ENCODE measurements at regions not wholly inside any gene's neighbourhood (a gene's known extent, or its start where the extent isn't known, plus 50 kb on each side); places are given as distances from the start of the nearest gene placed in this dataset.

DNA sequence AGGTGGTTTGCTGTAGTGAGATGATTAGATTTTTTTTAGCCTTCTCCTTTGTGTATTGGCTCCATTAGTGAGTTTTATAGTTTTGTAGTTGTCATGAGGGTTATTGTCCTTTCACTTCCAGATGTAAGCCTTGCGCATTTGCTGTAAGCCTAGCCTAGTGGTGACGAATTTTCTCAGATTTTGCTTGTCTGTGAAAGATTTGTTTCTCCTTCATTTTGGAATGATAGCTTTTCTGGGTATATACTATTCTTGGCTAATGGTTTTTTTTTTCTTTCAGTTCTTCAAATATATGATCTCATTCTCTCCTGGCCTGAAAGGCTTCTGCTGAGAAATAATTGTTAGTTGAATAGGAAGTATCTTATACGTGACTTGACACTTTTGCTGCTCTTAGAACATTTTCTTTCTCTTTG, 166.5 kb upstream of the THRB start:
- TF ChIP-seq, protein P1, sequence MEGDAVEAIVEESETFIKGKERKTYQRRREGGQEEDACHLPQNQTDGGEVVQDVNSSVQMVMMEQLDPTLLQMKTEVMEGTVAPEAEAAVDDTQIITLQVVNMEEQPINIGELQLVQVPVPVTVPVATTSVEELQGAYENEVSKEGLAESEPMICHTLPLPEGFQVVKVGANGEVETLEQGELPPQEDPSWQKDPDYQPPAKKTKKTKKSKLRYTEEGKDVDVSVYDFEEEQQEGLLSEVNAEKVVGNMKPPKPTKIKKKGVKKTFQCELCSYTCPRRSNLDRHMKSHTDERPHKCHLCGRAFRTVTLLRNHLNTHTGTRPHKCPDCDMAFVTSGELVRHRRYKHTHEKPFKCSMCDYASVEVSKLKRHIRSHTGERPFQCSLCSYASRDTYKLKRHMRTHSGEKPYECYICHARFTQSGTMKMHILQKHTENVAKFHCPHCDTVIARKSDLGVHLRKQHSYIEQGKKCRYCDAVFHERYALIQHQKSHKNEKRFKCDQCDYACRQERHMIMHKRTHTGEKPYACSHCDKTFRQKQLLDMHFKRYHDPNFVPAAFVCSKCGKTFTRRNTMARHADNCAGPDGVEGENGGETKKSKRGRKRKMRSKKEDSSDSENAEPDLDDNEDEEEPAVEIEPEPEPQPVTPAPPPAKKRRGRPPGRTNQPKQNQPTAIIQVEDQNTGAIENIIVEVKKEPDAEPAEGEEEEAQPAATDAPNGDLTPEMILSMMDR (IDR thresholded peaks at IDR 0.05; ENCODE audit: insufficient read depth, low read length), result no peak
- no peak for DNase-seq (ENCODE audit: low read depth in 1 of 2, low spot score in 1 of 2)
- Histone ChIP-seq H3K4me3 (replicated peaks; ENCODE audit: insufficient read depth, low read length) (no peak overlapping the region), H3K27me3 (ENCODE audit: insufficient read depth, poor library complexity, severe bottlenecking) (no peaks in the 10 kb centered on the region), H3K27ac (replicated peaks) (no peak overlapping the region)

DNA sequence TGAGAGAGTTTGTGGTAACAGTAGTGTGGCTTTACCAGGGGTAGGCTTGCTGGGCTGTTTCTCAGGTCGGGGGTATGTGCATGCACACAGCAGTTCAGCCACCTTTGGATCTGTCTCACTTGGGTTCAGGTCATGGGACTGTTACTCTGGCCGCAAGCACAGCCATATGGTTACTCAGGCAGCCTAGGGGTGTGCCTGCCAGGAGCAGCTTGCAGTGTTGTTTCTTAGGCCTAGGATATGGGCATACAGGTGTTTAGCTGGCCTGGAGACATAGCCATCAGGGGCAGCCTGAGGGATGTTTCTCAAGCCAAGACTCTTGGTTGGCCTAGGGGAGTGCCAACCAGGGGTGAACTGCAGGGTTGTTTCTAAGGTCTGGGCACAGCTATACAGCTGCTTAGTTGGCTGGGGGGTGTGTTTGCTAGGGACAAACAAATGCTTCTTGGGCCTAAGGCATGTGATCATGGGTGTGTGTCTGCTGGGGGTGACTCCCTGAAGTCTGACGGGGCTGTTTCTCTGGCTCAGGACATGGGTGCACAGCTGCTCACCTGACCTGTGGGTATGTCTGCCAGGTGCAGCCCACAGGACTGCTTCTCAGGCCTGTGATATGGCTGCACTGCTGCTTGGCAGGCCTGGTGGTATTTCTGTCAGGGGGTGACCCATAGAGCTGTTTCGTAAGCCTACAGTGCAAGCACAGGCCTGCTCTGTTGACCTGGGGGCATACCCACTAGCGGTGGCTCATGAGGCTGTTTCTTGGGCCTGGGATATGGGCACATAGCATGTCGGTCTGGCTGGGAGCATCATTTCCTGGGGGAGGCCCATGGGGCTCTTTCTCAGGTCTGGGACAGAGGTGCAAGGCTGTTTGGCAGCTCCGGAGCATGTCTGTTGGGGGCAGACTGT, 168.0 kb upstream of the THRB start:
- Histone ChIP-seq H3K27ac (replicated peaks) (no peak overlapping the region), H3K4me3 (replicated peaks; ENCODE audit: insufficient read depth, low read length) (no peak overlapping the region), H3K27me3 (ENCODE audit: insufficient read depth, poor library complexity, severe bottlenecking) (no peaks in the 10 kb centered on the region)
- no peak for DNase-seq (ENCODE audit: low read depth in 1 of 2, low spot score in 1 of 2)
- TF ChIP-seq, protein P1 (IDR thresholded peaks at IDR 0.05; ENCODE audit: insufficient read depth, low read length), result no peak
- TF ChIP-seq, protein P2, sequence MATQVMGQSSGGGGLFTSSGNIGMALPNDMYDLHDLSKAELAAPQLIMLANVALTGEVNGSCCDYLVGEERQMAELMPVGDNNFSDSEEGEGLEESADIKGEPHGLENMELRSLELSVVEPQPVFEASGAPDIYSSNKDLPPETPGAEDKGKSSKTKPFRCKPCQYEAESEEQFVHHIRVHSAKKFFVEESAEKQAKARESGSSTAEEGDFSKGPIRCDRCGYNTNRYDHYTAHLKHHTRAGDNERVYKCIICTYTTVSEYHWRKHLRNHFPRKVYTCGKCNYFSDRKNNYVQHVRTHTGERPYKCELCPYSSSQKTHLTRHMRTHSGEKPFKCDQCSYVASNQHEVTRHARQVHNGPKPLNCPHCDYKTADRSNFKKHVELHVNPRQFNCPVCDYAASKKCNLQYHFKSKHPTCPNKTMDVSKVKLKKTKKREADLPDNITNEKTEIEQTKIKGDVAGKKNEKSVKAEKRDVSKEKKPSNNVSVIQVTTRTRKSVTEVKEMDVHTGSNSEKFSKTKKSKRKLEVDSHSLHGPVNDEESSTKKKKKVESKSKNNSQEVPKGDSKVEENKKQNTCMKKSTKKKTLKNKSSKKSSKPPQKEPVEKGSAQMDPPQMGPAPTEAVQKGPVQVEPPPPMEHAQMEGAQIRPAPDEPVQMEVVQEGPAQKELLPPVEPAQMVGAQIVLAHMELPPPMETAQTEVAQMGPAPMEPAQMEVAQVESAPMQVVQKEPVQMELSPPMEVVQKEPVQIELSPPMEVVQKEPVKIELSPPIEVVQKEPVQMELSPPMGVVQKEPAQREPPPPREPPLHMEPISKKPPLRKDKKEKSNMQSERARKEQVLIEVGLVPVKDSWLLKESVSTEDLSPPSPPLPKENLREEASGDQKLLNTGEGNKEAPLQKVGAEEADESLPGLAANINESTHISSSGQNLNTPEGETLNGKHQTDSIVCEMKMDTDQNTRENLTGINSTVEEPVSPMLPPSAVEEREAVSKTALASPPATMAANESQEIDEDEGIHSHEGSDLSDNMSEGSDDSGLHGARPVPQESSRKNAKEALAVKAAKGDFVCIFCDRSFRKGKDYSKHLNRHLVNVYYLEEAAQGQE (IDR thresholded peaks at IDR 0.05; ENCODE audit: insufficient replicate concordance, low read depth), result no peak

DNA sequence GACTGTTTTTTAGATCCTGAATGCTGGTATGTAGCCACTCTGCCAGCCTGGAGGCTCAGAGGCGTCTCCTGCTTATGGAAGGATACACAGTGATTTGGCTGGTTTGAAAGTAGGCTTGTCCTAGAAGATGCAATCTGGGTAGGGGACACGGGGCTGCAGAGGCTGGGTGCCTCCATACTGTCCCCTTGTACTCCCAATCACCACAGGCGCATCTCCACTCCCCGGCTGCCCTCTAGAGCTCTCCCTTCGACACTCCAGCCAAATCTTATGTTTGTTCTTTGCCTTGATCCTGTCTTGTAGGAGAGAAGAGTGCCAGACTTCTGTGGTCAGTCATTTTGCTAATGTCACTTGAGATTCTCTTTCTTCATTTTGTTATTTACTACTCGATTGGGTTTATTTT, 168.8 kb upstream of the THRB start:
- Histone ChIP-seq H3K27me3 (ENCODE audit: insufficient read depth, poor library complexity, severe bottlenecking) (no peaks in the 10 kb centered on the region), H3K27ac (replicated peaks) (no peak overlapping the region), H3K4me3 (replicated peaks; ENCODE audit: insufficient read depth, low read length) (no peak overlapping the region)
- TF ChIP-seq, protein P2 (IDR thresholded peaks at IDR 0.05; ENCODE audit: insufficient replicate concordance, low read depth), result no peak
- TF ChIP-seq SPI1 (IDR thresholded peaks at IDR 0.05; ENCODE audit: borderline replicate concordance, low read depth) (no peak), POLR2AphosphoS5 (IDR thresholded peaks at IDR 0.05; ENCODE audit: low read depth) (no peak)
- DNase-seq (ENCODE audit: low read depth in 1 of 2, low spot score in 1 of 2), result no peak

DNA sequence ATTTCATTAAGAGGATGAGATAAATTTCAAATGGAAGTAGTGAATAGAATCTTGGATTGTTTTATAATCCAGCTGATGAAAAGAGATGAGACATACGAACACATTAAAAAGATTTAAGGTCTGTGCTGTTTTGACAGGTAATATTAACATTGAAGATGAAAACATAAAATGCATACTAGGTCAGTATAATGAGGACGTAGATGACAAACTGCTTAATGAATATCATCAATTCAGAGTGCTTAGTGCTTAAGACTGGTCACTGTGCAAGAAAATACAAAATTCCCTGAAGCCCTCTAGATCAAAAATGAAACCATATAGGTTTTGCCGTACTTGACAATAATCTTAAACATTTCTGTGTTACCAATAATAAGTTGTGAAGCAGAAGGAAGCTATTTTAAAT, 173.4 kb upstream of the THRB start:
- no peak for DNase-seq (ENCODE audit: low read depth in 1 of 2, low spot score in 1 of 2)
- TF ChIP-seq GABPA (IDR thresholded peaks at IDR 0.05; ENCODE audit: low read depth) (no peak), POLR2AphosphoS5 (IDR thresholded peaks at IDR 0.05; ENCODE audit: low read depth) (no peak)
- TF ChIP-seq, protein P2 (IDR thresholded peaks at IDR 0.05; ENCODE audit: insufficient replicate concordance, low read depth), result no peak

More for the DNA sequence above, 173.4 kb upstream of the THRB start:
- H3K4me3 ChIP-seq (replicated peaks; ENCODE audit: insufficient read depth, low read length), result no peak overlapping the region
- no peaks in the 10 kb centered on the region for H3K27me3 ChIP-seq (ENCODE audit: insufficient read depth, poor library complexity, severe bottlenecking)
- H3K27ac ChIP-seq (replicated peaks), result no peak overlapping the region
